HepG2 (cell line): ENCODE measurements at regions not wholly inside any gene's neighbourhood (a gene's known extent, or its start where the extent isn't known, plus 50 kb on each side); places are given as distances from the start of the nearest gene placed in this dataset.
A peak's percentile ranks its signal among the peaks of the same experiment; 100 is the strongest.

Source experiments
- BRD4 ChIP-seq: sonication (generic); formaldehyde crosslinking; IDR thresholded peaks from 2 replicates; pipeline ENCODE4 v1.4.0; 2020; ENCODE audit warnings: missing genetic modification reagents
- CENPX ChIP-seq: sonication (generic); formaldehyde crosslinking; IDR thresholded peaks from 2 replicates; pipeline ENCODE4 v1.9.0; 2021; ENCODE audit warnings: mild to moderate bottlenecking, missing genetic modification reagents, moderate library complexity
- CHD4 ChIP-seq: fragments of 200-600 bp; sonication (generic); IDR thresholded peaks from 2 replicates; pipeline ENCODE4 v1.7.0; 2017; ENCODE audit warnings: mild to moderate bottlenecking, low read length, borderline replicate concordance
- DNMT3B ChIP-seq: conservative IDR thresholded peaks from 2 replicates; pipeline ENCODE4 v1.6.1; 2016; ENCODE audit warnings: missing biosample characterization, control low read depth
- HNF4G ChIP-seq, 2 experiments: sonication (generic) in 1 of 2; formaldehyde crosslinking in 1 of 2; IDR thresholded peaks; 2 replicates each; pipeline versions ENCODE4 v1.4.0 to v1.6.1; 2011 to 2020; ENCODE audit warnings: borderline replicate concordance in 2 of 2, low read depth in 2 of 2, mild to moderate bottlenecking in 2 of 2, low read length in 1 of 2, missing genetic modification reagents in 1 of 2, moderate library complexity in 1 of 2
- HNRNPK ChIP-seq: fragments of 200-400 bp; formaldehyde crosslinking; IDR thresholded peaks from 2 replicates; pipeline ENCODE4 v1.6.1; 2018; ENCODE audit warnings: low read length, low read depth, moderate library complexity, mild to moderate bottlenecking; ENCODE audit not compliant: poor library complexity, severe bottlenecking
- KDM5B ChIP-seq: sonication (generic); formaldehyde crosslinking; IDR thresholded peaks from 2 replicates; pipeline ENCODE4 v1.4.0; 2020; ENCODE audit warnings: missing genetic modification reagents, mild to moderate bottlenecking, borderline replicate concordance
- RCOR2 ChIP-seq: IDR thresholded peaks from 2 replicates; pipeline ENCODE4 v1.6.1; 2016; ENCODE audit warnings: missing biosample characterization, missing genetic modification reagents
- SPEN ChIP-seq: sonication (generic); formaldehyde crosslinking; IDR thresholded peaks from 2 replicates; pipeline ENCODE4 v1.5.1; 2020; ENCODE audit warnings: low read depth, mild to moderate bottlenecking, missing genetic modification reagents
- ZBTB21 ChIP-seq: sonication (generic); formaldehyde crosslinking; IDR thresholded peaks from 2 replicates; pipeline ENCODE4 v1.4.0; 2020; ENCODE audit warnings: missing genetic modification reagents
- ZKSCAN1 ChIP-seq: fragments of 150-350 bp; IDR thresholded peaks from 2 replicates; pipeline ENCODE4 v1.6.1; 2014; ENCODE audit warnings: low read length
- ZKSCAN5 ChIP-seq: sonication (generic); formaldehyde crosslinking; IDR thresholded peaks from 2 replicates; pipeline ENCODE4 v1.5.1; 2020; ENCODE audit warnings: mild to moderate bottlenecking, missing genetic modification reagents
- ZMYM3 ChIP-seq: sonication (generic); formaldehyde crosslinking; IDR thresholded peaks from 2 replicates; pipeline ENCODE4 v1.5.1; 2020; ENCODE audit warnings: mild to moderate bottlenecking, missing genetic modification reagents
- ZNF547 ChIP-seq: sonication (generic); formaldehyde crosslinking; IDR thresholded peaks from 2 replicates; pipeline ENCODE4 v1.5.1; 2020; ENCODE audit warnings: mild to moderate bottlenecking, missing genetic modification reagents
- ZNF557 ChIP-seq: sonication (generic); formaldehyde crosslinking; IDR thresholded peaks from 2 replicates; pipeline ENCODE4 v1.4.0; 2020; ENCODE audit warnings: missing genetic modification reagents
- ZNF572 ChIP-seq: sonication (generic); formaldehyde crosslinking; IDR thresholded peaks from 2 replicates; pipeline ENCODE4 v1.5.1; 2020; ENCODE audit warnings: mild to moderate bottlenecking, missing genetic modification reagents
- ZNF607 ChIP-seq: sonication (generic); formaldehyde crosslinking; IDR thresholded peaks from 2 replicates; pipeline ENCODE4 v1.5.1; 2020; ENCODE audit warnings: missing genetic modification reagents, mild to moderate bottlenecking, borderline replicate concordance
- ZNF672 ChIP-seq: sonication (generic); formaldehyde crosslinking; IDR thresholded peaks from 2 replicates; pipeline ENCODE4 v1.8.1; 2022; ENCODE audit warnings: missing genetic modification reagents
- ZNF792 ChIP-seq: IDR thresholded peaks from 2 replicates; pipeline ENCODE4 v1.6.1; 2016
- ZSCAN12 ChIP-seq: sonication (generic); formaldehyde crosslinking; IDR thresholded peaks from 2 replicates; pipeline ENCODE4 v1.9.0; 2021; ENCODE audit warnings: mild to moderate bottlenecking, missing genetic modification reagents
- ZSCAN31 ChIP-seq: sonication (generic); formaldehyde crosslinking; IDR thresholded peaks from 2 replicates; pipeline ENCODE4 v1.5.0; 2020; ENCODE audit warnings: low read depth, mild to moderate bottlenecking, missing genetic modification reagents
- TF ChIP-seq, protein P1 (sequence below): sonication (generic); formaldehyde crosslinking; IDR thresholded peaks from 2 replicates; pipeline ENCODE4 v1.4.0; 2020; ENCODE audit warnings: mild to moderate bottlenecking, missing genetic modification reagents
- TF ChIP-seq, protein P2 (sequence below): sonication (generic); formaldehyde crosslinking; IDR thresholded peaks from 2 replicates; pipeline ENCODE4 v1.5.0; 2020; ENCODE audit warnings: missing genetic modification reagents
- TF ChIP-seq, protein P3 (sequence below): IDR thresholded peaks from 2 replicates; pipeline ENCODE4 v1.6.1; 2016; ENCODE audit warnings: missing compliant biosample characterization, missing genetic modification reagents, borderline replicate concordance
- TF ChIP-seq, protein P4 (sequence below): IDR thresholded peaks from 2 replicates; pipeline ENCODE4 v1.6.1; 2012; ENCODE audit warnings: inconsistent platforms

DNA sequence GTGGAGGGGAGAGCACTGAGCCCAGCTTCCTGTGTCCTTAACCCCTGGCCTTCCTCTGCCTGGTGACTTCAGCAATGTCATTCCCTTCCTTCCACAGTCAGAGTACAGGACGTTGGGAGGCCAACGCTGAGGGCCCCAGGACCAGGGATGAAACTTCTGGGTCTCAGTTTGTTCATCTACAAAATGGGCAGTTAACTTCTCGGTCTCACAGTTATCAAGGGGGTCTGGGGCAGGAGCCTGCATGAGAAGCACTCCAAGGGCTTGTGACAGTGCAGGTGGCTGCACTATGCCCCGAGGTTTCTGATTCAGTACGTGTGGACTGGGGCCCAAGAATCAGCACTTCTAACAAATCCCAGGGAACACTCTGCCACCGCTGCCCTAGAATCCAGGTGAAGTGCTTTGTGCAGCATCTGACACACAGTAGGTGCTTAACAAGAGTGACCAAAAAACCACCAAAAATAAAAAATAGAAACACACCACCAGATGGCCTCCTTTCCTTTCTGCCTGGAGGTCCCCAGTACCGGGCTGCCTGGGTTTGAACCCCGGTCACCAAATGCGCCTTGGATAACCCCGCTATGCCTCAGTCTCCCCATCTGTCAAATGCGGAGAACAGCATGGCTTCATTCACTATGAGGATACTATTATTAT is 80.4 kb downstream of the RFLNA start (continued):
- TF ChIP-seq BRD4 (no peak), ZNF557 (CRISPR knock-in tag) (no peak), KDM5B (CRISPR knock-in tag) (no peak), CHD4 (peak; percentile 55; the same call in 1 of the 2 replicates), ZMYM3 (CRISPR knock-in tag) (peak; percentile 94), ZBTB21 (no peak), ZNF672 (CRISPR knock-in tag) (no peak), ZNF547 (CRISPR knock-in tag) (no peak), CENPX (CRISPR knock-in tag) (no peak), DNMT3B (no peak), ZNF572 (CRISPR knock-in tag) (0 out of 2 replicates have a peak, but pooled peaks have one; percentile 31), ZNF792 (CRISPR knock-in tag) (no peak), ZKSCAN1 (peak; percentile 94), ZNF607 (CRISPR knock-in tag) (0 out of 2 replicates have a peak, but pooled peaks have one; percentile 31), RCOR2 (CRISPR knock-in tag) (peak; percentile 37; the same call in 1 of the 2 replicates), SPEN (no peak), HNRNPK (no peak), ZKSCAN5 (CRISPR knock-in tag) (no peak), ZSCAN12 (CRISPR knock-in tag) (no peak), HNF4G (IDR thresholded peaks at IDR 0.05; ENCODE audit: borderline replicate concordance, low read depth, low read length) (no peak), HNF4G (CRISPR knock-in tag; IDR thresholded peaks at IDR 0.05; ENCODE audit: borderline replicate concordance, low read depth) (no peak), ZSCAN31 (CRISPR knock-in tag) (no peak)
- TF ChIP-seq, protein P1, sequence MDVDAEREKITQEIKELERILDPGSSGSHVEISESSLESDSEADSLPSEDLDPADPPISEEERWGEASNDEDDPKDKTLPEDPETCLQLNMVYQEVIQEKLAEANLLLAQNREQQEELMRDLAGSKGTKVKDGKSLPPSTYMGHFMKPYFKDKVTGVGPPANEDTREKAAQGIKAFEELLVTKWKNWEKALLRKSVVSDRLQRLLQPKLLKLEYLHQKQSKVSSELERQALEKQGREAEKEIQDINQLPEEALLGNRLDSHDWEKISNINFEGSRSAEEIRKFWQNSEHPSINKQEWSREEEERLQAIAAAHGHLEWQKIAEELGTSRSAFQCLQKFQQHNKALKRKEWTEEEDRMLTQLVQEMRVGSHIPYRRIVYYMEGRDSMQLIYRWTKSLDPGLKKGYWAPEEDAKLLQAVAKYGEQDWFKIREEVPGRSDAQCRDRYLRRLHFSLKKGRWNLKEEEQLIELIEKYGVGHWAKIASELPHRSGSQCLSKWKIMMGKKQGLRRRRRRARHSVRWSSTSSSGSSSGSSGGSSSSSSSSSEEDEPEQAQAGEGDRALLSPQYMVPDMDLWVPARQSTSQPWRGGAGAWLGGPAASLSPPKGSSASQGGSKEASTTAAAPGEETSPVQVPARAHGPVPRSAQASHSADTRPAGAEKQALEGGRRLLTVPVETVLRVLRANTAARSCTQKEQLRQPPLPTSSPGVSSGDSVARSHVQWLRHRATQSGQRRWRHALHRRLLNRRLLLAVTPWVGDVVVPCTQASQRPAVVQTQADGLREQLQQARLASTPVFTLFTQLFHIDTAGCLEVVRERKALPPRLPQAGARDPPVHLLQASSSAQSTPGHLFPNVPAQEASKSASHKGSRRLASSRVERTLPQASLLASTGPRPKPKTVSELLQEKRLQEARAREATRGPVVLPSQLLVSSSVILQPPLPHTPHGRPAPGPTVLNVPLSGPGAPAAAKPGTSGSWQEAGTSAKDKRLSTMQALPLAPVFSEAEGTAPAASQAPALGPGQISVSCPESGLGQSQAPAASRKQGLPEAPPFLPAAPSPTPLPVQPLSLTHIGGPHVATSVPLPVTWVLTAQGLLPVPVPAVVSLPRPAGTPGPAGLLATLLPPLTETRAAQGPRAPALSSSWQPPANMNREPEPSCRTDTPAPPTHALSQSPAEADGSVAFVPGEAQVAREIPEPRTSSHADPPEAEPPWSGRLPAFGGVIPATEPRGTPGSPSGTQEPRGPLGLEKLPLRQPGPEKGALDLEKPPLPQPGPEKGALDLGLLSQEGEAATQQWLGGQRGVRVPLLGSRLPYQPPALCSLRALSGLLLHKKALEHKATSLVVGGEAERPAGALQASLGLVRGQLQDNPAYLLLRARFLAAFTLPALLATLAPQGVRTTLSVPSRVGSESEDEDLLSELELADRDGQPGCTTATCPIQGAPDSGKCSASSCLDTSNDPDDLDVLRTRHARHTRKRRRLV (CRISPR knock-in tag) = no peak
- TF ChIP-seq, protein P2, sequence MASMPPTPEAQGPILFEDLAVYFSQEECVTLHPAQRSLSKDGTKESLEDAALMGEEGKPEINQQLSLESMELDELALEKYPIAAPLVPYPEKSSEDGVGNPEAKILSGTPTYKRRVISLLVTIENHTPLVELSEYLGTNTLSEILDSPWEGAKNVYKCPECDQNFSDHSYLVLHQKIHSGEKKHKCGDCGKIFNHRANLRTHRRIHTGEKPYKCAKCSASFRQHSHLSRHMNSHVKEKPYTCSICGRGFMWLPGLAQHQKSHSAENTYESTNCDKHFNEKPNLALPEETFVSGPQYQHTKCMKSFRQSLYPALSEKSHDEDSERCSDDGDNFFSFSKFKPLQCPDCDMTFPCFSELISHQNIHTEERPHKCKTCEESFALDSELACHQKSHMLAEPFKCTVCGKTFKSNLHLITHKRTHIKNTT (CRISPR knock-in tag) = no peak
- TF ChIP-seq, protein P3, sequence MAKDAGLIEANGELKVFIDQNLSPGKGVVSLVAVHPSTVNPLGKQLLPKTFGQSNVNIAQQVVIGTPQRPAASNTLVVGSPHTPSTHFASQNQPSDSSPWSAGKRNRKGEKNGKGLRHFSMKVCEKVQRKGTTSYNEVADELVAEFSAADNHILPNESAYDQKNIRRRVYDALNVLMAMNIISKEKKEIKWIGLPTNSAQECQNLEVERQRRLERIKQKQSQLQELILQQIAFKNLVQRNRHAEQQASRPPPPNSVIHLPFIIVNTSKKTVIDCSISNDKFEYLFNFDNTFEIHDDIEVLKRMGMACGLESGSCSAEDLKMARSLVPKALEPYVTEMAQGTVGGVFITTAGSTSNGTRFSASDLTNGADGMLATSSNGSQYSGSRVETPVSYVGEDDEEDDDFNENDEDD (CRISPR knock-in tag) = no peak
- TF ChIP-seq, protein P4, sequence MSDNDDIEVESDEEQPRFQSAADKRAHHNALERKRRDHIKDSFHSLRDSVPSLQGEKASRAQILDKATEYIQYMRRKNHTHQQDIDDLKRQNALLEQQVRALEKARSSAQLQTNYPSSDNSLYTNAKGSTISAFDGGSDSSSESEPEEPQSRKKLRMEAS = no peak
